ENCODE measurements at regions not wholly inside any gene's neighbourhood (a gene's known extent, or its start where the extent isn't known, plus 50 kb on each side); places are given as distances from the start of the nearest gene placed in this dataset.

DNA sequence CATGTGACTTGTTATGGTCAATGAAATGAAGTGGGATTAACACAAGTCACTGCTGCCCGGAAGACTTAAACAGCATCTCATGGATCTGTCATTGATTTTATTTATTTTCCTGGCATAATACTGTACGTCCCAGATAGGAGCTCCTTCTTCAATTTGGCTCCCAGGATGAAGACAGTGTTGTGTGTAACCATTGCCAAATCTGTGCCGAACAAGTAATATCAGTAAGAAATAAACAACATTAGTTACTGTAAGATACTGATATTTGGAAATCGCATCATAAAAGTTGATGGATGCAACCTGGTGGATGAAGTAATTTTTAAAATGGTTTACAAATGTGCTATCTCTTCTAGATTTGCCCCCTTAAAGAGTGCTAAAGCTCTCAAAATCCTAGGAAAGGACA lies 419.0 kb upstream of the MMADHC start:
- TF ChIP-seq POLR2A (IDR thresholded peaks at IDR 0.05), result no peak
- no peak for TF ChIP-seq EP300 (IDR thresholded peaks at IDR 0.05)
